Transverse colon (tissue), 4 donors: ENCODE measurements at regions not wholly inside any gene's neighbourhood (a gene's known extent, or its start where the extent isn't known, plus 50 kb on each side); places are given as distances from the start of the nearest gene placed in this dataset.
A peak's percentile ranks its signal among the peaks of the same experiment; 100 is the strongest.

Experiments
- DNase-seq: peaks from one replicate; pipeline ENCODE4 v3.0.0-alpha.2; 2019
- H3K27ac ChIP-seq, 4 donors: fragments of 200-600 bp; sonication (generic); 2 replicates each; pipeline ENCODE4 v1.5.1; 2016 to 2018; ENCODE audit warnings: inconsistent platforms in 4 of 4
- H3K27me3 ChIP-seq: fragments of 200-600 bp; sonication (generic); 2 replicates; pipeline ENCODE4 v1.5.1; 2017; ENCODE audit warnings: inconsistent platforms
- H3K36me3 ChIP-seq, 4 donors: fragments of 200-600 bp; sonication (generic); 2 replicates each; pipeline ENCODE4 v1.5.1; 2017 to 2019; ENCODE audit warnings: inconsistent platforms in 4 of 4
- H3K4me1 ChIP-seq, 4 donors: fragments of 200-600 bp; sonication (generic); 2 replicates each; pipeline ENCODE4 v1.5.1; 2017 to 2020; ENCODE audit warnings: inconsistent platforms in 4 of 4
- H3K4me3 ChIP-seq, 4 donors: fragments of 200-600 bp; sonication (generic); 1 replicate in 1 of 4; 2 replicates in 3 of 4; pipeline versions ENCODE4 v1.5.1 to v1.6.1; 2017 to 2019; ENCODE audit warnings: inconsistent platforms in 4 of 4
- H3K9me3 ChIP-seq, 2 donors: fragments of 200-600 bp; sonication (generic); 2 replicates each; pipeline ENCODE4 v1.5.1; 2017 to 2019; ENCODE audit warnings: inconsistent platforms in 2 of 2
- EP300 ChIP-seq: sonication (generic); formaldehyde crosslinking; IDR thresholded peaks from one replicate; pipeline ENCODE4 v1.6.1; 2017; ENCODE audit warnings: antibody characterized with exemption, low read depth
- POLR2A ChIP-seq: fragments of 450-650 bp; IDR thresholded peaks from one replicate; pipeline ENCODE4 v1.6.1; 2016; ENCODE audit warnings: antibody characterized with exemption, mild to moderate bottlenecking, moderate library complexity
- POLR2AphosphoS5 ChIP-seq, 3 donors: sonication (generic); formaldehyde crosslinking; IDR thresholded peaks; one replicate each; pipeline ENCODE4 v1.6.1; 2016; ENCODE audit warnings: antibody characterized with exemption in 3 of 3
- WGBS, 2 donors: methylation state at CpG; one replicate each; pipeline ENCODE4 v1.1.5; 2018; ENCODE audit warnings: low coverage in 1 of 2; 5-methylcytosine and 5-hydroxymethylcytosine counted together
- in situ Hi-C, 4 donors: fragments of 200-750 bp; cut with MboI; loops; one replicate each; pipeline versions ENCODE4 v1.15.0 to v1.15.1; 2017; ENCODE audit warnings: low sequenced_read_pairs in 3 of 4, low pct_ligation_motif_present in 1 of 4, low pct_unique_long_range_greater_than_20kb in 1 of 4
- intact Hi-C: fragments of 100-400 bp; cut with DNase I; formaldehyde crosslinking; loops from one replicate; pipeline ENCODE4 v1.15.1; 2023; ENCODE audit warnings: low total_unique reads
- TF ChIP-seq, protein P1 (sequence below), 5 experiments: fragments of 200-600 bp in 3 of 5; fragments of 450-650 bp in 2 of 5; sonication (generic) in 3 of 5; IDR thresholded peaks; 1 replicate in 2 of 5; 2 replicates in 3 of 5; pipeline ENCODE4 v1.5.1; 2016 to 2017; ENCODE audit warnings: antibody characterized with exemption in 5 of 5, inconsistent platforms in 3 of 5, mild to moderate bottlenecking in 2 of 5, moderate library complexity in 1 of 5

DNA sequence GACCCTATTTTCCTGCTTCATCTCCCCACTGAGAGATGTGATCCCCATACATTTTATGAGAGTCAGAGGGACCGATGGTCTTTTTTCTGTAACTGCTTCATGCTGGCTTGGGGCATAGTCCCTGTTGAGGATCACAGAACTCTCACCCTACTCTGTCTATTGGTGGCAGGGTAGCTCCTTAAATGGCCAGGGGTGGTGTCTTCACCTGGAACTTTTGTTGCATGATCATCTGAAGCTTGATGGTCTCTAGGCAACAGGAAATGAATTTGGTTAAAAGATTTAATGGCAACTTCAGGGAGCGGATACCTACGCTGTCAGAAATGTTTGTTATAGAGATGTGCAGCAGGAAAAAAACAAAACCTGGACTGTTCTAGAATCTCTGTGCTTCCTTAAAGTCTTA lies 87.0 kb upstream of the GLIS3 start:
- Histone ChIP-seq H3K4me1 (no peaks in the 10 kb centered on the region), H3K4me3 (no peak overlapping the region), H3K36me3 (no peaks in the 10 kb centered on the region), H3K9me3 (no peaks in the 10 kb centered on the region), H3K27ac (no peak overlapping the region), H3K27me3 (no peaks in the 10 kb centered on the region)
- in situ Hi-C loops (loop anchor here (10.0 to 25.0 kb wide), 2 partner anchors 250 to 258 kb away; no protein-coding TSS in a partner anchor), intact Hi-C loops (no loop called here)
- TF ChIP-seq, protein P1, sequence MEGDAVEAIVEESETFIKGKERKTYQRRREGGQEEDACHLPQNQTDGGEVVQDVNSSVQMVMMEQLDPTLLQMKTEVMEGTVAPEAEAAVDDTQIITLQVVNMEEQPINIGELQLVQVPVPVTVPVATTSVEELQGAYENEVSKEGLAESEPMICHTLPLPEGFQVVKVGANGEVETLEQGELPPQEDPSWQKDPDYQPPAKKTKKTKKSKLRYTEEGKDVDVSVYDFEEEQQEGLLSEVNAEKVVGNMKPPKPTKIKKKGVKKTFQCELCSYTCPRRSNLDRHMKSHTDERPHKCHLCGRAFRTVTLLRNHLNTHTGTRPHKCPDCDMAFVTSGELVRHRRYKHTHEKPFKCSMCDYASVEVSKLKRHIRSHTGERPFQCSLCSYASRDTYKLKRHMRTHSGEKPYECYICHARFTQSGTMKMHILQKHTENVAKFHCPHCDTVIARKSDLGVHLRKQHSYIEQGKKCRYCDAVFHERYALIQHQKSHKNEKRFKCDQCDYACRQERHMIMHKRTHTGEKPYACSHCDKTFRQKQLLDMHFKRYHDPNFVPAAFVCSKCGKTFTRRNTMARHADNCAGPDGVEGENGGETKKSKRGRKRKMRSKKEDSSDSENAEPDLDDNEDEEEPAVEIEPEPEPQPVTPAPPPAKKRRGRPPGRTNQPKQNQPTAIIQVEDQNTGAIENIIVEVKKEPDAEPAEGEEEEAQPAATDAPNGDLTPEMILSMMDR (IDR thresholded peaks at IDR 0.05): no peak
- TF ChIP-seq POLR2A (no peak), POLR2AphosphoS5 (IDR thresholded peaks at IDR 0.05) (no peak), EP300 (no peak)
- 87% methylated on average over 3 of the region's 3 CpGs; no CpG with 5 or more reads in 1 of the 2 donors for WGBS, 2 donors
- no peak for DNase-seq

DNA sequence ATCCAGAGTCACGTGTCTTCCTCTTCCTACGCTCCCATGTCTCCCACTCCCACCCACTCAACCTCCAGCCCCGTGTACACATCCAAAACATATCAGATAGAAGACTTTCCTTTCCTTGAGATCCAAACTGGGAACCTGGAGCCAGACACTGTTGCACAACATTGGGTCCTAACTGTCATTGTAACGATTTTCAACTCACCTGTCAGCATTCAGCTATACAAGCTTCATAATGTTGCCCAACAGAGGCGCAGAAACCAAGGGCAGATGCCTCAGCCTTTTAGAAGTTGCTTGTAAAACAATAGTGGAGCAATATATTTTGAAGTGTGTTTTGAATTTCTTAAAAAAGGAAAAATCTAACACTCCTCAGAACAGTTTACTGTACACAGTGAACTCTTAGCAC lies 84.9 kb upstream of the GLIS3 start:
- in situ Hi-C loops: loop anchor here (10.0 to 25.0 kb wide), 2 partner anchors 253 to 260 kb away; no protein-coding TSS in a partner anchor
- H3K4me3 ChIP-seq: no peak overlapping the region
- H3K9me3 ChIP-seq: no peaks in the 10 kb centered on the region
- WGBS, 2 donors: 60 to 67% methylated on average over 5 of the region's 5 CpGs
- H3K27me3 ChIP-seq: no peaks in the 10 kb centered on the region
- H3K36me3 ChIP-seq: no peaks in the 10 kb centered on the region
- intact Hi-C loops: loop anchor here (5.0 kb wide), 1 partner anchor 253 kb away; no protein-coding TSS in a partner anchor
- no peak for DNase-seq
- TF ChIP-seq, protein P1 (IDR thresholded peaks at IDR 0.05): no peak
- TF ChIP-seq POLR2AphosphoS5 (IDR thresholded peaks at IDR 0.05): no peak
- TF ChIP-seq POLR2A: no peak
- no peak for TF ChIP-seq EP300
- H3K27ac ChIP-seq: no peak overlapping the region
- H3K4me1 ChIP-seq: no peaks in the 10 kb centered on the region

DNA sequence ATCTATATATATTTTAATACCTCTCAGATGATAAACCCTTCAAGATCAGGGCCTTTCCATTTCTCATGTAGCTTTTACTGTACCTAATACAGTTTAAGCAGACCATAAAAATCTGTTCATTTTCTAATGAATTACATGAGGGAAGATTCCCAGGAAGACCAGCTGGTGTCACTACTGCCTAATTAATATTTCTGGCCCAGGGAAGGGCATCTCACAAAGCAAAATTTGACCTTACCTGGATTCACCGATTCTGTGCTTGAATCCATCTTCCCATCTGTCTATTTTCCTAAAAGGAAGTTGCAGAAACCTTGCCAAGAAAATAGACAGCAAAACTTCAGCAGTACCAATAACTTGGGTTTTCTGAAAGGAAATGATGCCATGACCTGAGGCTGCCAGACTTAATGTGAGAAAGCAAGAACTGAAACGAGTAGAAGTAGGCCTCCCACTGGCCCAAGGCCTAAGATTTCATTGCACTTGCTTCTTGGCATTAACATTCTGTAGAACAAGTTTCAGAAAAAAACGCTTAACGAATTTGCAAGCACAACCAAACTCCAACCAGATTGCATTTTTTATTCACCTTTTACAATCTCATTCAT lies 83.0 kb upstream of the GLIS3 start:
- intact Hi-C loops (loop anchor here (5.0 kb wide), 1 partner anchor 254 kb away; no protein-coding TSS in a partner anchor), in situ Hi-C loops (loop anchor here (10.0 to 25.0 kb wide), 2 partner anchors 254 to 262 kb away; no protein-coding TSS in a partner anchor)
- Histone ChIP-seq H3K4me1 (no peaks in the 10 kb centered on the region), H3K4me3 (no peak overlapping the region), H3K9me3 (no peaks in the 10 kb centered on the region), H3K27ac (no peak overlapping the region), H3K27me3 (no peaks in the 10 kb centered on the region), H3K36me3 (no peaks in the 10 kb centered on the region)
- no peak for DNase-seq
- WGBS, 2 donors: 56 to 63% methylated on average over 3 to 4 of the region's 4 CpGs
- TF ChIP-seq, protein P1 (IDR thresholded peaks at IDR 0.05): peak; percentile 39 to 59 (median 50)
- TF ChIP-seq POLR2A: no peak
- no peak for TF ChIP-seq EP300
- TF ChIP-seq POLR2AphosphoS5 (IDR thresholded peaks at IDR 0.05): no peak

DNA sequence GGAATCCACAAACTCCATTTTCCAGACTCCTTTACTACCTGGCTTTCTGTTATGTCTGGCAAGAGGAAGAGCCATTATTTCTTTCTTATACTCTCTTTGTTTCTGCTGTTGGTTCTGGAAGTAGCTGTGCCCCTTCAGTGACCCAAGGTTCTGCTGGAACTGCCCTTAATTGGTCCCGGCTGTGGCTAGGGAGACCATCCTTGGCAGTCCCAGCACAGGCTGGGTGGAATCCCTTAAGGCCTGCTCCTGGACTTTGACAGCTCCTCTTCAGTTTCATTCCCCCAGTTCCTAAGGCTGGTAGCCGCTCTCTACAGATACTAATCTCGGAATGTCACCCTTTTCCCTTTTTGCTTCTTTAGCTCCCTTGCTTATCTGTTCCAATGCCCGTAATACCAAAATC lies 81.9 kb upstream of the GLIS3 start:
- in situ Hi-C loops: loop anchor here (10.0 to 25.0 kb wide), 2 partner anchors 256 to 263 kb away; no protein-coding TSS in a partner anchor
- no peaks in the 10 kb centered on the region for H3K4me1 ChIP-seq
- WGBS, 2 donors: 76 to 88% methylated on average over 4 of the region's 4 CpGs
- H3K36me3 ChIP-seq: no peaks in the 10 kb centered on the region
- TF ChIP-seq POLR2A: no peak
- TF ChIP-seq POLR2AphosphoS5 (IDR thresholded peaks at IDR 0.05): no peak
- TF ChIP-seq, protein P1 (IDR thresholded peaks at IDR 0.05): no peak
- TF ChIP-seq EP300: no peak
- H3K27ac ChIP-seq: no peak overlapping the region
- H3K9me3 ChIP-seq: no peaks in the 10 kb centered on the region
- no peak overlapping the region for H3K4me3 ChIP-seq
- H3K27me3 ChIP-seq: no peaks in the 10 kb centered on the region
- no peak for DNase-seq
- intact Hi-C loops: loop anchor here (5.0 kb wide), 1 partner anchor 256 kb away; no protein-coding TSS in a partner anchor
